OCI-LY1 (cell line): ENCODE measurements at regions not wholly inside any gene's neighbourhood (a gene's known extent, or its start where the extent isn't known, plus 50 kb on each side); places are given as distances from the start of the nearest gene placed in this dataset.

Experiments used
- H2AFZ ChIP-seq: fragments of 200-600 bp; sonication (generic), shearing (Covaris generic); 2 replicates; pipeline ENCODE4 v1.6.0; 2014; ENCODE audit warnings: antibody characterized with exemption, mild to moderate bottlenecking, low read length
- H3F3A ChIP-seq: fragments of 200-600 bp; sonication (generic), shearing (Covaris generic); 2 replicates; pipeline ENCODE4 v1.6.0; 2014; ENCODE audit warnings: mild to moderate bottlenecking, antibody characterized with exemption, low read length, moderate library complexity; ENCODE audit not compliant: insufficient read depth
- H3K27ac ChIP-seq: fragments of 200-600 bp; sonication (generic); 2 replicates; pipeline ENCODE4 v1.5.1; 2014; ENCODE audit warnings: low read length, mixed run types, mild to moderate bottlenecking, low read depth; ENCODE audit not compliant: poor library complexity, severe bottlenecking
- H3K27me3 ChIP-seq: fragments of 200-600 bp; sonication (generic); 2 replicates; pipeline ENCODE4 v1.6.0; 2014; ENCODE audit warnings: antibody characterized with exemption, mild to moderate bottlenecking, low read length, moderate library complexity; ENCODE audit not compliant: insufficient read depth
- H3K36me3 ChIP-seq: fragments of 200-600 bp; sonication (generic); 2 replicates; pipeline ENCODE4 v1.6.1; 2014; ENCODE audit warnings: mild to moderate bottlenecking, antibody characterized with exemption, low read length, moderate library complexity, mixed read lengths; ENCODE audit not compliant: insufficient read depth
- H3K4me1 ChIP-seq: fragments of 200-600 bp; sonication (generic); 2 replicates; pipeline ENCODE4 v1.5.1; 2014; ENCODE audit warnings: mild to moderate bottlenecking, low read length, moderate library complexity; ENCODE audit not compliant: insufficient read depth, severe bottlenecking
- H3K4me2 ChIP-seq: fragments of 200-600 bp; sonication (generic), shearing (Covaris generic); 2 replicates; pipeline ENCODE4 v1.6.1; 2014; ENCODE audit warnings: low read length
- H3K4me3 ChIP-seq: fragments of 200-600 bp; sonication (generic); 2 replicates; pipeline ENCODE4 v1.5.1; 2014; ENCODE audit warnings: low read length, low read depth, mild to moderate bottlenecking, mixed read lengths; ENCODE audit not compliant: poor library complexity, severe bottlenecking
- H3K79me2 ChIP-seq: fragments of 200-600 bp; shearing (Covaris generic); 2 replicates; pipeline ENCODE4 v1.6.1; 2016; ENCODE audit warnings: mixed run types, low read length, mixed read lengths; ENCODE audit not compliant: insufficient read depth
- H3K9ac ChIP-seq: fragments of 200-600 bp; sonication (generic), shearing (Covaris generic); 2 replicates; pipeline ENCODE4 v1.6.1; 2014; ENCODE audit warnings: mild to moderate bottlenecking, low read length, mixed read lengths
- H3K9me2 ChIP-seq: fragments of 200-600 bp; sonication (generic), shearing (Covaris generic); 2 replicates; pipeline ENCODE4 v1.6.1; 2014; ENCODE audit warnings: low read depth, mild to moderate bottlenecking, low read length, mixed read lengths
- H3K9me3 ChIP-seq: fragments of 200-600 bp; shearing (Covaris generic); 2 replicates; pipeline ENCODE4 v1.6.1; 2014; ENCODE audit warnings: low read length, mixed read lengths
- H4K20me1 ChIP-seq: fragments of 200-600 bp; sonication (generic), shearing (Covaris generic); 2 replicates; pipeline ENCODE4 v1.6.0; 2016; ENCODE audit warnings: mild to moderate bottlenecking, low read length; ENCODE audit not compliant: insufficient read depth
- CTCF ChIP-seq: fragments of 200-600 bp; sonication (generic), shearing (Covaris generic); IDR thresholded peaks from 2 replicates; pipeline ENCODE4 v1.5.1; 2017; ENCODE audit warnings: mild to moderate bottlenecking, antibody characterized with exemption, low read length, moderate library complexity, mixed read lengths
- EZH2 ChIP-seq: fragments of 200-600 bp; sonication (generic), shearing (Covaris generic); IDR thresholded peaks from 2 replicates; pipeline ENCODE4 v1.8.0; 2017; ENCODE audit warnings: borderline replicate concordance, mixed run types, mild to moderate bottlenecking, antibody characterized with exemption, low read length, moderate library complexity, mixed read lengths

GRCh38 chr2:236816197-236817170 is 246.9 kb downstream of the ACKR3 start:
- Histone ChIP-seq H3K27ac (no peak overlapping the region), H3K79me2 (no peaks in the 10 kb centered on the region), H3F3A (no peaks in the 10 kb centered on the region), H3K9ac (no peak overlapping the region), H2AFZ (no peak overlapping the region), H3K27me3 (no peaks in the 10 kb centered on the region), H3K4me3 (no peak overlapping the region), H3K36me3 (no peaks in the 10 kb centered on the region), H3K9me2 (no peaks in the 10 kb centered on the region), H3K4me2 (no peak overlapping the region), H4K20me1 (no peaks in the 10 kb centered on the region), H3K4me1 (no peaks in the 10 kb centered on the region), H3K9me3 (no peaks in the 10 kb centered on the region)
- TF ChIP-seq EZH2 (no peak), CTCF (no peak)

GRCh38 chr2:236818281-236819045 is 248.8 kb downstream of the ACKR3 start:
- no peaks in the 10 kb centered on the region for H3K36me3 ChIP-seq
- H3K9me3 ChIP-seq = no peaks in the 10 kb centered on the region
- H3K4me1 ChIP-seq = no peaks in the 10 kb centered on the region
- no peaks in the 10 kb centered on the region for H3K27me3 ChIP-seq
- H2AFZ ChIP-seq = no peak overlapping the region
- TF ChIP-seq CTCF (no peak), EZH2 (no peak)
- H3K4me2 ChIP-seq = no peak overlapping the region
- no peaks in the 10 kb centered on the region for H3F3A ChIP-seq
- H3K4me3 ChIP-seq = no peak overlapping the region
- no peak overlapping the region for H3K9ac ChIP-seq
- no peaks in the 10 kb centered on the region for H3K9me2 ChIP-seq
- no peaks in the 10 kb centered on the region for H3K79me2 ChIP-seq
- no peaks in the 10 kb centered on the region for H4K20me1 ChIP-seq
- no peak overlapping the region for H3K27ac ChIP-seq

- no peak overlapping the region for H3K9ac ChIP-seq
- no peaks in the 10 kb centered on the region for H3K36me3 ChIP-seq
- H3K27me3 ChIP-seq = no peaks in the 10 kb centered on the region
- H2AFZ ChIP-seq = no peak overlapping the region
- no peaks in the 10 kb centered on the region for H3K79me2 ChIP-seq
- H3F3A ChIP-seq = no peaks in the 10 kb centered on the region
- no peaks in the 10 kb centered on the region for H3K9me2 ChIP-seq
- no peak overlapping the region for H3K4me3 ChIP-seq
- TF ChIP-seq CTCF (no peak), EZH2 (no peak)
- H3K4me1 ChIP-seq = no peaks in the 10 kb centered on the region
- H3K27ac ChIP-seq = no peak overlapping the region
- H4K20me1 ChIP-seq = no peaks in the 10 kb centered on the region
- H3K9me3 ChIP-seq = no peaks in the 10 kb centered on the region
- no peak overlapping the region for H3K4me2 ChIP-seq
These were observed 249.8 kb downstream of the ACKR3 start for GRCh38 chr2:236819275-236820002.
